HG03039 (cell line): ENCODE measurements at regions not wholly inside any gene's neighbourhood (a gene's known extent, or its start where the extent isn't known, plus 50 kb on each side); places are given as distances from the start of the nearest gene placed in this dataset.

Experiments used
- ATAC-seq: cut with Tn5 transposase; IDR thresholded peaks from one replicate; pipeline ENCODE4 v1.9.1; 2021; ENCODE audit warnings: mild to moderate bottlenecking, moderate library complexity; ENCODE audit not compliant: unreplicated experiment

- no peak for ATAC-seq
Measured at GRCh38 chr6:119627908-119628669, 278.5 kb upstream of the MAN1A1 start.

DNA sequence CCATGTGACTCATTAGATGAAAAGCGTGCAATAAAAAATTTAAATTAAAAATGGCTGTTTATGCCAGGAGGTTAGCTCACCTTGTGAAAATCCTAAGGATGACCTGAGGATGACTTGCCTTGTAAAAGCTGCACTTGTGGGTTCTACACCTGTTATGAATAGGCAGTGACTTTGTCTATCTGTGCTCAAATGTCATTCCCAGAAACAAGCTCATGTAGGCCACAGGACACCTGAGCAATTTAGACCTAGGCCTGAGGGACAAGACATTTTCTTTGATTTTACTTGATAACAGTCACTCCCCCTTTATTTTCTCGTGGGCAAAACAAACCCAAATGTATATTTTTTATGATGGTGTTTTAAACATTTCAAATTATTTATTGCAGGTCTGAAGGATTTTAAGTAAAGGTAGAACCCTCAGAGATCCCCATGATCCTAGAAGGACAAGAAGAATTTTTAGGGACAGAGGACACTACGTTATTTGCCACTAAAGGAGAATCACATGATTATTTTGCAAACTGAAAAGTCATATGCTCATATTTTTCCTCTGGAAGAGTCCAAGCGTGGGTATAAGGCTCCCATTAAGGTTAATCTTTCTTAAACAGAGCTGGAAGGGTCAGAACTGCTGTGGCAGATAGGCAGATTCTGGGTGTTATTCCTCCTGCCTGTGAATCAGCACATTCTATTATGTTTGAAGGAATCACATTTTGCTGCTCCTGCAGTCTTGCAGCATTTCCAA lies 277.5 kb upstream of the MAN1A1 start:
- ATAC-seq, result no peak

- no peak for ATAC-seq
Measured at GRCh38 chr6:119620846-119621555, 271.4 kb upstream of the MAN1A1 start.

DNA sequence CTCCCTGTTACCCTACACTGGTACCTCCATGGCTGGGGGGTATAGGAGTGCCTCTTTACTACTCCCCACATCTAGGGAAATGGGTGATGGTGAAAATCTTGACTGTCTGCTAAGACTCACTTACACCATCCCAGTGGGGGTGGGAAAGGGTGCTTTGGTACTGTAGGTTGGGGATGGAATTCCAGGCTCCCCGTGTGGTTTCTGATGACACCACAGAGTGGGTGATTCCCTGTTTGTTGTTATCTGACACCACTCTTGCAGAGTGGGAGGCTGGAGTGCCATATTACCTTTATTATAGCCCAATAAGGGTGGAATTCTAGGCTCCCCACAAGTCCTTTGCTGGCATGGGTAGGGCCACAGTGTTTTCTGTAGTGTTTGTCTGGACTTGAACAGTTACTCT lies 264.6 kb upstream of the MAN1A1 start:
- no peak for ATAC-seq

- ATAC-seq, result no peak
Measured at GRCh38 chr6:119612911-119613381, 263.4 kb upstream of the MAN1A1 start.

DNA sequence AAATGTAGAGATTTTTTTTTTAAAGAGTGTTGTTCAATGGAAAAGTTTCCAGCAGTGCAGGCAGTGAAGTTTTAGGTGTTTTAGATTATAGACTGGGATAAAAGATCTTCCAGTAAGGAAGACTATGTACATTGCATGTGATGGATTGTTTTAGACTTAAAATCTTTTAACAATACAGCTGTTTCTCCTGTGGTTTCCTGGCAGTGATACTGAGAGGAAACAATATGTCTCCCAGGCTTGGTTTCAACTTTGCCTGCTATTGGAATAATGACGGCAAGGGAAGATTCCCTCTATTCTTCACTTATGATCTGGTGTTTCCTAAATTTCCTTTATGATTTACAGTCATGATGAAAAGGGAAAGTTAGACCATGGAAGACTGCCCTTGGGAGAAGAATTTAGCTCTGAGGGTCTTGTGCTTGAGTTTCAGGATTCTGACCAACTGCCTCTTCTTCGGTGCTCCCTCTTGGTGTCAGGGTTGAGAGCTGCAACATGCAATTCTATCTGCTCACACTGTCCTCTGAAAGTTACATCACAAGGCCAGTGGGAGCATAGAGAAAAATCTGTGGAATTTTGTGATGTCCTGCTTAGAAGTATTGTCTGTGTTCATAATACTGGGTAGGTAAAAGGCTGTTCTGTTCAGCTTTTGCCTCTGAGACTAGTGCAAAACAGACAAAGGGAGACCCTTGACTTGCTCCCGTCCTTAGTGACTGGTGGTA lies 262.8 kb upstream of the MAN1A1 start:
- no peak for ATAC-seq

GRCh38 chr6:119610754-119611153 lies 261.2 kb upstream of the MAN1A1 start:
- ATAC-seq, result no peak

- no peak for ATAC-seq
Measured at GRCh38 chr6:119610265-119610664, 260.7 kb upstream of the MAN1A1 start.

- ATAC-seq, result no peak
Measured at GRCh38 chr6:119609865-119610264, 260.3 kb upstream of the MAN1A1 start.

DNA sequence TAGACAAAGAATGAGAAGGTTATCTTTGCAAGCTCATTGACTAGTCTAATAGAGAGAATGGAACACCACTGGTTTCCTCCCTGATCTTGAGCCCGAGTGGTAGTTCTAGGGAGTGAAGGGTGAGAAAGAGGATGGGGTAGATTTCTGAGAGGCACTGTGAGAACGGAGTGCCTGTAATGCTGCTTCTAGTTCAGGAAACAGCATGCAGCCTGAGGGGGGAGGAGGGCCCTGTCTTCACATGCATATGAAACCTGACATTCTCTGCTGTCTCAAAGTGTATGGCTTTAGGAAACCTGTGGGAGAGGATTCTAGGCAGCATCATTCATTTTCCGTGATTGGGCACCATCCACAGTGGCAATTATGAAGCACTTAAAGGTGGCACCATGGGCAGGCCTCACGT lies 259.4 kb upstream of the MAN1A1 start:
- ATAC-seq, result no peak

DNA sequence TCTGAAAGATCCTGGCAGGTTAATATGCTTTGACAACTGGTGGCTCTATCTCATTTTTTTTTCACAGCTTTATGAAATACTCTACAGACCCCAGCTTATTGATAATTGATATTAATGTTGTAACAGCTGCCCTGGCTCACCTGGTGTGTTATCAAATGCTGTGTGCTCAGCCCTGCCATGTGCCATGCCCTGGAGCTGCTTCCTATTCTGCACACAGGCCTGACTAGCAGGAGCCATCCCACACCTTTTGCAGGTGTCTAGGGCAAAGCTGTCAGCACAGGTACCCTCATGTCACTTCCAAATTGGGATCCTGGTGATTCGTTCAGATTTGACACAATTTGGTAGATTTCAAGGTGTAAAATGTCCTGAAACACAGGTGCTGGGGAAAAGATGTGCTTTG lies 254.6 kb upstream of the MAN1A1 start:
- ATAC-seq, result no peak

- no peak for ATAC-seq
Measured at GRCh38 chr6:119603501-119603900, 253.9 kb upstream of the MAN1A1 start.

- ATAC-seq, result no peak
Measured at GRCh38 chr6:119602215-119603178, 252.9 kb upstream of the MAN1A1 start.

- no peak for ATAC-seq
Measured at GRCh38 chr6:119598883-119599282, 249.3 kb upstream of the MAN1A1 start.

DNA sequence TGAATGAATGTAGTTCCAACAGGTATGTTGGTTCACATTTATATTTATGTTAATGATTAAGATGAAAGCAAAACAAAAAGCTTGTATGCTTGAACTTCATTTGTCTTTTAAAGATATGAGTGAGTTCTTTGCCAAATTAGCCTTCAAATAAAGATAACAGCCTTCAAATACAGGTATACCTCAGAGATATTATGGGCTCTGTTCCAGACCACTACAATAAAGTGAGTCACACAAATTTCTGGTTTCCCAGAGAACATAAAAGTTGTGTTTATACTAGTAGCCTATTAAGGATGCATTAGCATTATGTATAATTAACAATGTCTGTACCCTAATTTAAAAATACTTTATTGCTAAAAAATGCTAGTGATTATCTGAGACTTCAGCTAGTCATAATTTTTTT lies 245.3 kb upstream of the MAN1A1 start:
- ATAC-seq, result no peak

- no peak for ATAC-seq
Measured at GRCh38 chr6:119591235-119591634, 241.7 kb upstream of the MAN1A1 start.

DNA sequence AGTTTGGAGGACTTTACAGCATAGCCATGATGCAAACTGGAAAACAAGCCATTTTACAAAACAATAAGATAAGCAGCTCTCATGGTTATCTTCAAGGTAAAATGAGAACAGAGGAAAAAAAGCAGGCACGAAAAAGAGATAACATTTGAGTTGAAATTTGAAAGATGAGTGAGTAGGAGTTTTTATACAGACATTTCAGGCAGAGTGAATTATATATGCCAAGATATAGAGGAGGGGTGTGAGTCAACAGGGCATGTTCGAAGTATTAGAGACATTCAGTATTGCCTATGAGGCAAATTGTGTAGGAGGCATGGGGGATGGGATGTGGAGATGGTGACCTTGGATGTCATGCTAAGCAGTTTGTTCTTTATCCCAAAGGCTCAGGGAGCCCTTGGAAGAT lies 240.5 kb upstream of the MAN1A1 start:
- ATAC-seq, result no peak

- ATAC-seq, result peak; percentile 41
Measured at GRCh38 chr6:119587537-119587936, 238.0 kb upstream of the MAN1A1 start.

DNA sequence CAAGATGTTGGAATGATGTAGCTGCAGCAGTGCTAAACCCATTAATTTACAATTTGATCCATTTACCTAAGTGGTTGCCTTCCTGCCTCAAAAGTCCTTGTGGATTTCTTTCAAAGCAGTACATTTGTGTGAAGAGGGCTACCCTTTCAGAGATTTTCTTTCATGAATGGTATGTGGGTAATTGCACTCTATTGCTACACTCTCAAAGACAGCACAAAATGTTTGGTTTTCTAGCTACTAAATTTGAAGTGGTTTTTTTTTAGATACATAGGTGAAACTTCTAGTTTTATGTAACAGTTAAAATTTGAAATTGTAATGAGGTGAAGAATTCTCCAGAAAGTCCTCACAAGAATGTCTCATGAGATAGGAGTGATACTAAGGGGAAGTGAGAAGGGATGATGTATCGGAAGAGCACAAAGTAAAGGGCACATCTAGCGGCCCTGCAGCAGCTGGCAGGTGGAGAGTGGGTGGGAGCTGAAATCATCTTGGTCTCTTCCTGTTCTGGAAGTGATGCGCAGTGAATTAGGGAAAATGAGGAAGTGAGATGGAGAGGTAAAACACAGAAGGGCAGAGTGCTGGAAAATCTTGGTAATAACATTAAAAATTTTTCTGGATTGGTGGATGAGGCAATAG lies 236.8 kb upstream of the MAN1A1 start:
- peak; percentile 88 for ATAC-seq
